OCI-LY3 (cell line): ENCODE measurements at regions not wholly inside any gene's neighbourhood (a gene's known extent, or its start where the extent isn't known, plus 50 kb on each side); places are given as distances from the start of the nearest gene placed in this dataset.

Experiments
- H2AFZ ChIP-seq: fragments of 200-600, 300-600 bp; shearing (Covaris generic); 2 replicates; pipeline ENCODE4 v1.6.0; 2014; ENCODE audit warnings: antibody characterized with exemption, low read depth, low read length
- H3K27ac ChIP-seq: fragments of 200-600, 300-600 bp; sonication (generic); 2 replicates; pipeline ENCODE4 v1.5.1; 2014; ENCODE audit warnings: mild to moderate bottlenecking, low read length, moderate library complexity, mixed read lengths
- H3K27me3 ChIP-seq: fragments of 200-600, 300-600 bp; sonication (generic); 2 replicates; pipeline ENCODE4 v1.6.1; 2014; ENCODE audit warnings: low read depth, low read length, mixed read lengths
- H3K36me3 ChIP-seq: fragments of 200-600, 300-600 bp; sonication (generic); replicated peaks from 2 replicates; pipeline ENCODE3; 2014; ENCODE audit warnings: low read depth, low read length, mixed read lengths
- H3K4me1 ChIP-seq: fragments of 300-600, 200-600 bp; sonication (generic); 2 replicates; pipeline ENCODE4 v1.6.1; 2014; ENCODE audit warnings: low read length, mixed read lengths
- H3K4me2 ChIP-seq: fragments of 200-600, 300-600 bp; sonication (generic); 2 replicates; pipeline ENCODE4 v1.6.1; 2014; ENCODE audit warnings: low read length, mixed read lengths
- H3K4me3 ChIP-seq: fragments of 300-600, 200-600 bp; sonication (generic); 2 replicates; pipeline ENCODE4 v1.5.1; 2014; ENCODE audit warnings: antibody characterized with exemption, mild to moderate bottlenecking, low read length, moderate library complexity
- H3K79me2 ChIP-seq: fragments of 300-600, 200-600 bp; shearing (Covaris generic); 2 replicates; pipeline ENCODE4 v1.6.1; 2014; ENCODE audit warnings: mild to moderate bottlenecking, low read length, mixed read lengths
- H3K9ac ChIP-seq: fragments of 300-600, 200-600 bp; shearing (Covaris generic); 2 replicates; pipeline ENCODE4 v1.6.0; 2014; ENCODE audit warnings: mild to moderate bottlenecking, low read length, moderate library complexity
- H3K9me3 ChIP-seq: fragments of 200-600, 300-600 bp; shearing (Covaris generic); 2 replicates; pipeline ENCODE4 v1.6.1; 2014; ENCODE audit warnings: low read length, mixed read lengths; ENCODE audit not compliant: insufficient read depth
- H4K20me1 ChIP-seq: fragments of 200-600, 300-600 bp; sonication (generic); 2 replicates; pipeline ENCODE4 v1.6.1; 2016; ENCODE audit warnings: low read length, mixed read lengths; ENCODE audit not compliant: insufficient read depth
- EZH2phosphoT487 ChIP-seq: fragments of 200-600 bp; shearing (Covaris generic); IDR thresholded peaks from 2 replicates; pipeline ENCODE4 v1.6.1; 2018; ENCODE audit warnings: antibody characterized with exemption, mixed run types, low read depth
- TF ChIP-seq, protein P1 (sequence below): fragments of 200-600, 300-600 bp; sonication (generic); IDR thresholded peaks from 2 replicates; pipeline ENCODE4 v1.5.1; 2014; ENCODE audit warnings: antibody characterized with exemption, low read length, low read depth

DNA sequence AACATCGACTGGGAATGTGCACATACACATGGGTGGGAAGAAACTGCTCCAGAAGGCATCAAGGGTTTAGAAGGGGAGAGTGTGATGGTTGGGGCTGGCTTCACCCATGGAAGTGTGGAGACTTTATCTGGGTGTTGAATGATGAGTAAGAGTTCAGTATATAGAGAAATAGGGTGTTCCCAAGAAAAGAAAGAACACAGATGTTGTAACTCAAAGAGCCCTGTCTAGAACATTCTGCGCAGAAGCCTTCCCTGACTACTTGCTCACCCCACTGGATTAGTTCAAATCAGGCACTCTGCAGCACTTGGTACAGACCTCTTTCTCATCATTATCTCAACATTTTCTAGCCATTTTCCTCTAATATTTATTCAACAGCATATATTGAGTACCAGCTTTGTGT is 491.7 kb downstream of the SNAPC1 start:
- TF ChIP-seq, protein P1, sequence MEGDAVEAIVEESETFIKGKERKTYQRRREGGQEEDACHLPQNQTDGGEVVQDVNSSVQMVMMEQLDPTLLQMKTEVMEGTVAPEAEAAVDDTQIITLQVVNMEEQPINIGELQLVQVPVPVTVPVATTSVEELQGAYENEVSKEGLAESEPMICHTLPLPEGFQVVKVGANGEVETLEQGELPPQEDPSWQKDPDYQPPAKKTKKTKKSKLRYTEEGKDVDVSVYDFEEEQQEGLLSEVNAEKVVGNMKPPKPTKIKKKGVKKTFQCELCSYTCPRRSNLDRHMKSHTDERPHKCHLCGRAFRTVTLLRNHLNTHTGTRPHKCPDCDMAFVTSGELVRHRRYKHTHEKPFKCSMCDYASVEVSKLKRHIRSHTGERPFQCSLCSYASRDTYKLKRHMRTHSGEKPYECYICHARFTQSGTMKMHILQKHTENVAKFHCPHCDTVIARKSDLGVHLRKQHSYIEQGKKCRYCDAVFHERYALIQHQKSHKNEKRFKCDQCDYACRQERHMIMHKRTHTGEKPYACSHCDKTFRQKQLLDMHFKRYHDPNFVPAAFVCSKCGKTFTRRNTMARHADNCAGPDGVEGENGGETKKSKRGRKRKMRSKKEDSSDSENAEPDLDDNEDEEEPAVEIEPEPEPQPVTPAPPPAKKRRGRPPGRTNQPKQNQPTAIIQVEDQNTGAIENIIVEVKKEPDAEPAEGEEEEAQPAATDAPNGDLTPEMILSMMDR, result no peak
- TF ChIP-seq EZH2phosphoT487, result no peak
- no peaks in the 10 kb centered on the region for H3K4me1 ChIP-seq
- no peak overlapping the region for H3K4me3 ChIP-seq
- no peak overlapping the region for H3K27ac ChIP-seq
- H4K20me1 ChIP-seq, result no peaks in the 10 kb centered on the region
- H3K79me2 ChIP-seq, result no peaks in the 10 kb centered on the region
- no peaks in the 10 kb centered on the region for H3K36me3 ChIP-seq
- no peak overlapping the region for H3K9ac ChIP-seq
- no peak overlapping the region for H2AFZ ChIP-seq
- no peaks in the 10 kb centered on the region for H3K9me3 ChIP-seq
- H3K27me3 ChIP-seq, result peaks cover 4% of the 10 kb centered on the region
- H3K4me2 ChIP-seq, result no peak overlapping the region

DNA sequence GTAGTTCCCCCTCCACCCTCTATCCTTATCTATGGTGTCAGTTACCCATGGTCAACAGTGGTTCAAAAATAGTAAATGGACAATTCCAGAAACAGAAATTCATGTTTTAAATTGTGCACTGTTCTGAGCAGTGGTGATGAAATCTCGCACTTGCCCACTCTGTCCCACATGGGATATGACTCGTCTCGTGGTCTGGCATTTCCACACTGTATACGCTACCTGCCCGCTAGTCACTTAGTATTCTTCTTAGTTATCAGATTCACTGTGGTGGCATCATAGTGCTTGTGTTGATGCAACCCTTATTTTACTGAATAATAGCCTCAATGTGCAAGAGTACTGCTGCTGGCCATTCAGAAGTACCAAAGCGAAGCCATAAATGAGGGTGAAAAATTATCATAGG is 507.0 kb downstream of the SNAPC1 start:
- H3K27me3 ChIP-seq, result no peaks in the 10 kb centered on the region
- no peak overlapping the region for H3K27ac ChIP-seq
- H3K4me2 ChIP-seq, result no peak overlapping the region
- no peak overlapping the region for H2AFZ ChIP-seq
- no peaks in the 10 kb centered on the region for H3K9me3 ChIP-seq
- TF ChIP-seq, protein P1, result no peak
- no peak for TF ChIP-seq EZH2phosphoT487
- H3K4me1 ChIP-seq, result no peaks in the 10 kb centered on the region
- H3K36me3 ChIP-seq, result no peaks in the 10 kb centered on the region
- H3K4me3 ChIP-seq, result no peak overlapping the region
- H4K20me1 ChIP-seq, result no peaks in the 10 kb centered on the region
- no peaks in the 10 kb centered on the region for H3K79me2 ChIP-seq
- no peak overlapping the region for H3K9ac ChIP-seq

- no peaks in the 10 kb centered on the region for H4K20me1 ChIP-seq
- H3K9me3 ChIP-seq, result no peaks in the 10 kb centered on the region
- H3K27ac ChIP-seq, result no peak overlapping the region
- no peaks in the 10 kb centered on the region for H3K36me3 ChIP-seq
- H3K4me1 ChIP-seq, result no peaks in the 10 kb centered on the region
- H3K9ac ChIP-seq, result no peak overlapping the region
- no peak overlapping the region for H3K4me2 ChIP-seq
- TF ChIP-seq, protein P1, result no peak
- TF ChIP-seq EZH2phosphoT487, result no peak
- H3K79me2 ChIP-seq, result no peaks in the 10 kb centered on the region
- H3K4me3 ChIP-seq, result no peak overlapping the region
- no peaks in the 10 kb centered on the region for H3K27me3 ChIP-seq
- H2AFZ ChIP-seq, result no peak overlapping the region
Measured at GRCh38 chr14:62270236-62270635, 508.0 kb downstream of the SNAPC1 start.

DNA sequence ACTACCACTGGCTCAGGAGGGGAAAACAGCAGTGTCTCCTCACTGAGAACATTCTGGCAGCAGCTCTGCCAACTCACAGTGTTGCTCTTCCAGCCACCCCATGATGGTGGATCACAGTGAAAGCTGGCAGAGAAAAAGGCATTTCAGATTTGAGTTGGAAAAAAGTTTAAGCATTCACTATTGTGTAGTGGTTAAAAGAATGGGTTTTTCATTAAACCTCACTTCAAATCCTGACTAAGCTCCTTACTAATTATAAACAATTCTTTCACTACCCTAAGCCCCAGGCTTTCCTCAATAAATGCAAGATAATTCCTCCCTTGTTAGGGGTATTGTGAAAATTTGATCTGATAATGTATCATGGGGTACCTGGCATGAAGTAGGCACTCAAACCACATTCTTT is 518.1 kb downstream of the SNAPC1 start:
- Histone ChIP-seq H3K27ac (no peak overlapping the region), H3K36me3 (no peaks in the 10 kb centered on the region)

More for the DNA sequence above, 518.1 kb downstream of the SNAPC1 start:
- no peaks in the 10 kb centered on the region for H3K79me2 ChIP-seq
- TF ChIP-seq EZH2phosphoT487, result no peak
- TF ChIP-seq, protein P1, result no peak
- no peaks in the 10 kb centered on the region for H3K9me3 ChIP-seq
- H3K27me3 ChIP-seq, result no peaks in the 10 kb centered on the region
- H3K4me1 ChIP-seq, result no peaks in the 10 kb centered on the region
- H2AFZ ChIP-seq, result no peak overlapping the region
- H3K4me2 ChIP-seq, result no peak overlapping the region
- no peak overlapping the region for H3K9ac ChIP-seq
- H4K20me1 ChIP-seq, result no peaks in the 10 kb centered on the region
- no peak overlapping the region for H3K4me3 ChIP-seq
